Mesenchymal stem cell (in vitro differentiated cells and primary cell): ENCODE measurements at regions not wholly inside any gene's neighbourhood (a gene's known extent, or its start where the extent isn't known, plus 50 kb on each side); places are given as distances from the start of the nearest gene placed in this dataset.

Experiments used
- DNase-seq: peaks from one replicate; pipeline ENCODE4 v3.0.0-alpha.2; 2013
- H2AFZ ChIP-seq: one replicate; pipeline ENCODE4 v1.6.1; 2013; ENCODE audit warnings: low read depth, mild to moderate bottlenecking, control low read depth, inconsistent platforms, low read length, moderate library complexity
- H2AK5ac ChIP-seq: 2 replicates; pipeline ENCODE4 v1.6.1; 2013; ENCODE audit warnings: low read length, moderate library complexity, mild to moderate bottlenecking, inconsistent platforms; ENCODE audit not compliant: severe bottlenecking
- H2BK120ac ChIP-seq: one replicate; pipeline ENCODE4 v1.6.1; 2013; ENCODE audit warnings: low read depth, mild to moderate bottlenecking, inconsistent platforms, low read length, moderate library complexity
- H2BK12ac ChIP-seq, 2 experiments: one replicate each; pipeline ENCODE4 v1.6.1; 2013; ENCODE audit warnings: inconsistent platforms in 2 of 2, low read length in 2 of 2, mild to moderate bottlenecking in 2 of 2, moderate library complexity in 2 of 2, control low read depth in 1 of 2
- H2BK15ac ChIP-seq: one replicate; pipeline ENCODE4 v1.6.1; 2013; ENCODE audit warnings: mild to moderate bottlenecking, low read depth, inconsistent platforms; ENCODE audit not compliant: poor library complexity, severe bottlenecking
- H2BK5ac ChIP-seq: 2 replicates; pipeline ENCODE4 v1.6.1; 2013; ENCODE audit warnings: low read depth, mild to moderate bottlenecking, low read length, control low read depth, inconsistent platforms; ENCODE audit not compliant: poor library complexity, severe bottlenecking
- H3K14ac ChIP-seq, 2 experiments: one replicate each; pipeline ENCODE4 v1.6.1; 2013; ENCODE audit warnings: inconsistent platforms in 2 of 2, low read length in 2 of 2, control low read depth in 1 of 2, mild to moderate bottlenecking in 1 of 2, moderate library complexity in 1 of 2
- H3K18ac ChIP-seq, 2 experiments: one replicate each; pipeline ENCODE4 v1.6.1; 2013; ENCODE audit warnings: inconsistent platforms in 2 of 2, low read length in 2 of 2, control low read depth in 1 of 2, low read depth in 1 of 2, mild to moderate bottlenecking in 1 of 2
- H3K23ac ChIP-seq, 2 experiments: one replicate each; pipeline ENCODE4 v1.6.1; 2013; ENCODE audit warnings: inconsistent platforms in 2 of 2, low read length in 2 of 2, mild to moderate bottlenecking in 2 of 2, moderate library complexity in 2 of 2, control low read depth in 1 of 2
- H3K27ac ChIP-seq: 2 replicates; pipeline ENCODE4 v1.5.1; 2013; ENCODE audit warnings: mild to moderate bottlenecking, moderate library complexity, low read length, control low read depth, inconsistent platforms; ENCODE audit not compliant: poor library complexity, severe bottlenecking
- H3K27me3 ChIP-seq, 2 experiments: 2 replicates each; pipeline versions ENCODE4 v1.6.1 to v1.7.0; 2013; ENCODE audit warnings: low read length in 2 of 2, mild to moderate bottlenecking in 2 of 2, moderate library complexity in 2 of 2, control low read depth in 1 of 2, inconsistent platforms in 1 of 2; ENCODE audit not compliant: control insufficient read depth in 1 of 2, insufficient read depth in 1 of 2
- H3K36me3 ChIP-seq, 2 experiments: 2 replicates each; pipeline versions ENCODE4 v1.6.1 to v1.7.0; 2013; ENCODE audit warnings: low read length in 2 of 2, control low read depth in 1 of 2, inconsistent platforms in 1 of 2, low read depth in 1 of 2, mild to moderate bottlenecking in 1 of 2; ENCODE audit not compliant: insufficient read depth in 2 of 2, control insufficient read depth in 1 of 2
- H3K4ac ChIP-seq, 2 experiments: one replicate each; pipeline ENCODE4 v1.6.1; 2013; ENCODE audit warnings: inconsistent platforms in 2 of 2, low read length in 2 of 2, mild to moderate bottlenecking in 2 of 2, moderate library complexity in 2 of 2, control low read depth in 1 of 2, low read depth in 1 of 2
- H3K4me1 ChIP-seq: 2 replicates; pipeline ENCODE4 v1.6.1; 2013; ENCODE audit warnings: low read depth, low read length, control low read depth; ENCODE audit not compliant: control insufficient read depth, insufficient read depth
- H3K4me2 ChIP-seq: 2 replicates; pipeline ENCODE4 v1.6.1; 2013; ENCODE audit warnings: low read length, mild to moderate bottlenecking, inconsistent platforms; ENCODE audit not compliant: poor library complexity, severe bottlenecking
- H3K4me3 ChIP-seq, 2 experiments: 2 replicates each; pipeline versions ENCODE4 v1.5.1 to v1.7.0; 2013; ENCODE audit warnings: low read length in 2 of 2, mild to moderate bottlenecking in 2 of 2, control low read depth in 1 of 2, low read depth in 1 of 2; ENCODE audit not compliant: insufficient read depth in 1 of 2
- H3K79me1 ChIP-seq: replicated peaks from 2 replicates; pipeline ENCODE4 v1.6.1; 2013; ENCODE audit warnings: mild to moderate bottlenecking, control low read depth, low read length, inconsistent platforms; ENCODE audit not compliant: poor library complexity, severe bottlenecking
- H3K9ac ChIP-seq: 2 replicates; pipeline ENCODE4 v1.7.0; 2013; ENCODE audit warnings: mild to moderate bottlenecking, low read length, moderate library complexity
- H3K9me3 ChIP-seq: 2 replicates; pipeline ENCODE4 v1.7.0; 2013; ENCODE audit warnings: mild to moderate bottlenecking, low read length; ENCODE audit not compliant: control insufficient read depth
- H4K8ac ChIP-seq: one replicate; pipeline ENCODE4 v1.6.1; 2013; ENCODE audit warnings: inconsistent platforms, mild to moderate bottlenecking, low read length, moderate library complexity
- H4K91ac ChIP-seq: one replicate; pipeline ENCODE4 v1.6.1; 2013; ENCODE audit warnings: mild to moderate bottlenecking, low read length, inconsistent platforms
- WGBS: methylation state at CpG from one replicate; pipeline ENCODE4 v1.1.7; 2013; ENCODE audit warnings: mixed read lengths; 5-methylcytosine and 5-hydroxymethylcytosine counted together

GRCh38 chr7:10708447-10708846, 265.2 kb upstream of the PHF14 start:
- Histone ChIP-seq H3K14ac (no peak overlapping the region), H3K27me3 (no peaks in the 10 kb centered on the region)
- WGBS, result 15% methylated on average over 3 of the region's 5 CpGs

GRCh38 chr7:10718768-10719167, 254.9 kb upstream of the PHF14 start:
- Histone ChIP-seq H3K18ac (no peak overlapping the region), H3K4me2 (no peak overlapping the region), H2AK5ac (no peak overlapping the region), H3K27ac (no peak overlapping the region), H4K8ac (no peak overlapping the region), H3K4me1 (no peaks in the 10 kb centered on the region), H3K9me3 (no peaks in the 10 kb centered on the region), H4K91ac (no peak overlapping the region), H2BK120ac (no peak overlapping the region), H3K4me3 (no peak overlapping the region), H2BK15ac (no peak overlapping the region), H3K23ac (no peak overlapping the region), H3K36me3 (no peaks in the 10 kb centered on the region), H2AFZ (no peak overlapping the region), H3K14ac (no peak overlapping the region), H2BK5ac (no peak overlapping the region), H2BK12ac (no peak overlapping the region), H3K27me3 (no peaks in the 10 kb centered on the region), H3K4ac (no peak overlapping the region), H3K79me1 (no peaks in the 10 kb centered on the region), H3K9ac (no peak overlapping the region)
- no peak for DNase-seq
- 85% methylated on average over 3 of the region's 5 CpGs for WGBS

More at GRCh38 chr7:10708447-10708846, 265.2 kb upstream of the PHF14 start:
- Histone ChIP-seq H2AK5ac (no peak overlapping the region), H2BK120ac (no peak overlapping the region), H4K8ac (no peak overlapping the region), H3K18ac (no peak overlapping the region), H3K4me3 (no peak overlapping the region), H3K4me2 (no peak overlapping the region), H3K27ac (no peak overlapping the region), H3K36me3 (no peaks in the 10 kb centered on the region), H4K91ac (no peak overlapping the region), H2AFZ (no peak overlapping the region), H3K23ac (no peak overlapping the region), H2BK12ac (no peak overlapping the region), H3K9me3 (no peaks in the 10 kb centered on the region), H2BK15ac (no peak overlapping the region), H3K4ac (no peak overlapping the region), H2BK5ac (no peak overlapping the region), H3K9ac (no peak overlapping the region), H3K79me1 (no peaks in the 10 kb centered on the region), H3K4me1 (no peaks in the 10 kb centered on the region)
- DNase-seq, result no peak

GRCh38 chr7:10720042-10720441, 253.6 kb upstream of the PHF14 start:
- no peak overlapping the region for H3K23ac ChIP-seq
- no peak overlapping the region for H2BK15ac ChIP-seq
- H2BK5ac ChIP-seq, result no peak overlapping the region
- no peaks in the 10 kb centered on the region for H3K9me3 ChIP-seq
- no peak overlapping the region for H3K4me2 ChIP-seq
- H3K4ac ChIP-seq, result no peak overlapping the region
- H3K4me1 ChIP-seq, result no peaks in the 10 kb centered on the region
- H3K27ac ChIP-seq, result no peak overlapping the region
- DNase-seq, result no peak
- H2BK120ac ChIP-seq, result no peak overlapping the region
- no peak overlapping the region for H2AFZ ChIP-seq
- H3K79me1 ChIP-seq, result no peaks in the 10 kb centered on the region
- no peaks in the 10 kb centered on the region for H3K36me3 ChIP-seq
- H3K4me3 ChIP-seq, result no peak overlapping the region
- H2AK5ac ChIP-seq, result no peak overlapping the region
- no peak overlapping the region for H3K14ac ChIP-seq
- no peak overlapping the region for H4K91ac ChIP-seq
- no peak overlapping the region for H4K8ac ChIP-seq
- H3K18ac ChIP-seq, result no peak overlapping the region
- no peak overlapping the region for H3K9ac ChIP-seq
- no peak overlapping the region for H2BK12ac ChIP-seq
- no peaks in the 10 kb centered on the region for H3K27me3 ChIP-seq

GRCh38 chr7:10721289-10721688, 252.4 kb upstream of the PHF14 start:
- Histone ChIP-seq H3K4me2 (no peak overlapping the region), H3K23ac (no peak overlapping the region), H3K14ac (no peak overlapping the region), H3K79me1 (no peaks in the 10 kb centered on the region), H2AFZ (no peak overlapping the region), H4K8ac (no peak overlapping the region), H3K4me3 (no peak overlapping the region), H3K27ac (no peak overlapping the region), H4K91ac (no peak overlapping the region), H3K27me3 (no peaks in the 10 kb centered on the region), H3K4ac (no peak overlapping the region), H3K4me1 (no peaks in the 10 kb centered on the region), H3K9me3 (no peaks in the 10 kb centered on the region), H2BK120ac (no peak overlapping the region), H2BK5ac (no peak overlapping the region), H3K9ac (no peak overlapping the region), H2BK15ac (no peak overlapping the region), H3K36me3 (no peaks in the 10 kb centered on the region), H2AK5ac (no peak overlapping the region), H3K18ac (no peak overlapping the region), H2BK12ac (no peak overlapping the region)
- WGBS, result 83% methylated on average over 3 of the region's 3 CpGs
- no peak for DNase-seq
